ENCODE measurements at regions not wholly inside any gene's neighbourhood (a gene's known extent, or its start where the extent isn't known, plus 50 kb on each side); places are given as distances from the start of the nearest gene placed in this dataset.

DNA sequence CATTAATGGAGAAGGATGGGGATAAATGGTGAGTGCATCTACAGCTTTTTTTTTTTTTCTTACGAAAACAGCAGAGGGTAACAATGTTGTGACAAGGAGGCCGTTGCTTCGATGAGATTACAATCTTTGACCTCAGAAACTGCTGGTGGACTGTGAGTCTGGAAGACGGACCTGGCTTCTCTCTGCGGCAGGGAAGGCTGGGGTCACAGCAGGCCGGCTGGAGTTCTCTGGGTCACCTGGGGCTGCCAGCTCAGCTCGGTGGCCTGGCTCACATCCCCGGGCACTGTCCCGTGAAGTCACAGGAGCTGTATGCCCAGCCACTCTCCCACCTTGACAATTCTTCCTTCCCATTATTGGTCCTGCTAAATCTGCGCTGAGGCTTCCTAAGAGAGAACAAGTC, 160.8 kb downstream of the ACKR3 start:
- H3K36me3 ChIP-seq (ENCODE audit: insufficient read depth, low read length): no peaks in the 10 kb centered on the region
- TF ChIP-seq MXI1 (conservative IDR thresholded peaks at IDR 0.05; ENCODE audit: poor library complexity, severe bottlenecking): no peak
- TF ChIP-seq RAD21 (conservative IDR thresholded peaks at IDR 0.05): no peak
- no peak for TF ChIP-seq EP300 (conservative IDR thresholded peaks at IDR 0.05; ENCODE audit: poor library complexity, severe bottlenecking)
- TF ChIP-seq, protein P1, sequence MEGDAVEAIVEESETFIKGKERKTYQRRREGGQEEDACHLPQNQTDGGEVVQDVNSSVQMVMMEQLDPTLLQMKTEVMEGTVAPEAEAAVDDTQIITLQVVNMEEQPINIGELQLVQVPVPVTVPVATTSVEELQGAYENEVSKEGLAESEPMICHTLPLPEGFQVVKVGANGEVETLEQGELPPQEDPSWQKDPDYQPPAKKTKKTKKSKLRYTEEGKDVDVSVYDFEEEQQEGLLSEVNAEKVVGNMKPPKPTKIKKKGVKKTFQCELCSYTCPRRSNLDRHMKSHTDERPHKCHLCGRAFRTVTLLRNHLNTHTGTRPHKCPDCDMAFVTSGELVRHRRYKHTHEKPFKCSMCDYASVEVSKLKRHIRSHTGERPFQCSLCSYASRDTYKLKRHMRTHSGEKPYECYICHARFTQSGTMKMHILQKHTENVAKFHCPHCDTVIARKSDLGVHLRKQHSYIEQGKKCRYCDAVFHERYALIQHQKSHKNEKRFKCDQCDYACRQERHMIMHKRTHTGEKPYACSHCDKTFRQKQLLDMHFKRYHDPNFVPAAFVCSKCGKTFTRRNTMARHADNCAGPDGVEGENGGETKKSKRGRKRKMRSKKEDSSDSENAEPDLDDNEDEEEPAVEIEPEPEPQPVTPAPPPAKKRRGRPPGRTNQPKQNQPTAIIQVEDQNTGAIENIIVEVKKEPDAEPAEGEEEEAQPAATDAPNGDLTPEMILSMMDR (IDR thresholded peaks at IDR 0.05; ENCODE audit: poor library complexity, severe bottlenecking): no peak
- TF ChIP-seq SMC3 (conservative IDR thresholded peaks at IDR 0.05; ENCODE audit: poor library complexity): no peak
- TF ChIP-seq, protein P2, sequence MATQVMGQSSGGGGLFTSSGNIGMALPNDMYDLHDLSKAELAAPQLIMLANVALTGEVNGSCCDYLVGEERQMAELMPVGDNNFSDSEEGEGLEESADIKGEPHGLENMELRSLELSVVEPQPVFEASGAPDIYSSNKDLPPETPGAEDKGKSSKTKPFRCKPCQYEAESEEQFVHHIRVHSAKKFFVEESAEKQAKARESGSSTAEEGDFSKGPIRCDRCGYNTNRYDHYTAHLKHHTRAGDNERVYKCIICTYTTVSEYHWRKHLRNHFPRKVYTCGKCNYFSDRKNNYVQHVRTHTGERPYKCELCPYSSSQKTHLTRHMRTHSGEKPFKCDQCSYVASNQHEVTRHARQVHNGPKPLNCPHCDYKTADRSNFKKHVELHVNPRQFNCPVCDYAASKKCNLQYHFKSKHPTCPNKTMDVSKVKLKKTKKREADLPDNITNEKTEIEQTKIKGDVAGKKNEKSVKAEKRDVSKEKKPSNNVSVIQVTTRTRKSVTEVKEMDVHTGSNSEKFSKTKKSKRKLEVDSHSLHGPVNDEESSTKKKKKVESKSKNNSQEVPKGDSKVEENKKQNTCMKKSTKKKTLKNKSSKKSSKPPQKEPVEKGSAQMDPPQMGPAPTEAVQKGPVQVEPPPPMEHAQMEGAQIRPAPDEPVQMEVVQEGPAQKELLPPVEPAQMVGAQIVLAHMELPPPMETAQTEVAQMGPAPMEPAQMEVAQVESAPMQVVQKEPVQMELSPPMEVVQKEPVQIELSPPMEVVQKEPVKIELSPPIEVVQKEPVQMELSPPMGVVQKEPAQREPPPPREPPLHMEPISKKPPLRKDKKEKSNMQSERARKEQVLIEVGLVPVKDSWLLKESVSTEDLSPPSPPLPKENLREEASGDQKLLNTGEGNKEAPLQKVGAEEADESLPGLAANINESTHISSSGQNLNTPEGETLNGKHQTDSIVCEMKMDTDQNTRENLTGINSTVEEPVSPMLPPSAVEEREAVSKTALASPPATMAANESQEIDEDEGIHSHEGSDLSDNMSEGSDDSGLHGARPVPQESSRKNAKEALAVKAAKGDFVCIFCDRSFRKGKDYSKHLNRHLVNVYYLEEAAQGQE (IDR thresholded peaks at IDR 0.05; ENCODE audit: borderline replicate concordance): no peak
- TF ChIP-seq POLR2AphosphoS5 (IDR thresholded peaks at IDR 0.05): no peak
- no peak for TF ChIP-seq TAF1 (IDR thresholded peaks at IDR 0.05; ENCODE audit: low read depth)
- TF ChIP-seq EZH2 (IDR thresholded peaks at IDR 0.05; ENCODE audit: borderline replicate concordance, insufficient read depth, low read length, poor library complexity, severe bottlenecking): no peak
- no peak overlapping the region for H3K4me2 ChIP-seq (ENCODE audit: low read length)
- no peaks in the 10 kb centered on the region for H3K9me3 ChIP-seq (ENCODE audit: low read length)
- H4K20me1 ChIP-seq (ENCODE audit: insufficient read depth): no peaks in the 10 kb centered on the region
- H2AFZ ChIP-seq (ENCODE audit: low read depth, low read length): no peak overlapping the region
- H3K9me2 ChIP-seq (ENCODE audit: insufficient read depth, low read length): no peaks in the 10 kb centered on the region
- no peaks in the 10 kb centered on the region for H3K27me3 ChIP-seq (ENCODE audit: insufficient read depth, low read depth, low read length)
- H3K9ac ChIP-seq (ENCODE audit: low read length): no peak overlapping the region
- H3K4me3 ChIP-seq (ENCODE audit: low read length): no peak overlapping the region
- no peak overlapping the region for H3K27ac ChIP-seq (ENCODE audit: low read length)
- no peaks in the 10 kb centered on the region for H3K79me2 ChIP-seq (replicated peaks; ENCODE audit: insufficient read depth, low read length)
- no peaks in the 10 kb centered on the region for H3F3A ChIP-seq (ENCODE audit: insufficient read depth, low read length, poor library complexity, severe bottlenecking)

DNA sequence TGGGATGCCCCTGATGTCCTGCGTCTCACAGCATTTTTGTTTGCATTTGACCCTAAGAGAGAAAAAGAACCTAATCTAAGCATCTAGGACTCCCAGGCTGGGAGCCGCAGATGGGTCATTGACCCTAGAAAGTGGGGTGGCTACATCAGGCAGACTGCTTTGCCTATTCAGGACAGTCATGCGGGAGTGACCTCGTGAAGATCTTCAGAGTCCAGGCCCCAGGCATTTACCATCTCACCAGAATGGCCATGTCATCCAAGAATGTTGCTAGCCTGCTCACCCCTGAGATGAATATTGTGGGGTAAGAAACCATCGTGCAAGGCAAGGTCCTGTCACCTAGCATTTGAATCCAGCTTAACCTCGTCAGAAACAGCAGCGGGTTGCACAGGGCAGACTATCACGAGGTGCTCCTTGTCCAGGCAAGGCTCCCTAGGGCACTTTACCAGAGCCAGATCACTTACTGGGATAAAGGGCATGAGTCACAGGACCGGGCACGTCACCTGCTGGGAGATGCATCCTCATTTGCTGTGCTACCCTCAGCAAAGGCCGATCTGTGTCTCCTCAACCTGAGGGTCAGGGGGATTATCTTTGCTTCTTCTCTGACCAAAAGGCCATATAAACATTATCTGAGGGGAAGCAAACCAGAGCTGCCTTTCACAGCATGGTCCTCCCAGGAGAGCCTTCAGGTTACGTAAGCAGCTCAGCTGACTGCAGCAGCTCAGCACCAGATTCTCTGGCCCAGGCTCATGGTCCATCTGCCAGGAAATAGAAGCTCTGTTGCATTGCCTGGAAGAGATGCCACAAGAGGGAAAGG, 162.3 kb downstream of the ACKR3 start:
- Histone ChIP-seq H3K4me2 (ENCODE audit: low read length) (no peak overlapping the region), H3K79me2 (replicated peaks; ENCODE audit: insufficient read depth, low read length) (no peaks in the 10 kb centered on the region), H3F3A (ENCODE audit: insufficient read depth, low read length, poor library complexity, severe bottlenecking) (no peaks in the 10 kb centered on the region), H3K9me3 (ENCODE audit: low read length) (no peaks in the 10 kb centered on the region), H2AFZ (ENCODE audit: low read depth, low read length) (no peak overlapping the region), H3K4me3 (ENCODE audit: low read length) (no peak overlapping the region), H3K9ac (ENCODE audit: low read length) (no peak overlapping the region), H3K36me3 (ENCODE audit: insufficient read depth, low read length) (no peaks in the 10 kb centered on the region), H4K20me1 (ENCODE audit: insufficient read depth) (no peaks in the 10 kb centered on the region), H3K27ac (ENCODE audit: low read length) (no peak overlapping the region), H3K9me2 (ENCODE audit: insufficient read depth, low read length) (no peaks in the 10 kb centered on the region), H3K27me3 (ENCODE audit: insufficient read depth, low read depth, low read length) (no peaks in the 10 kb centered on the region)
- TF ChIP-seq, protein P2 (IDR thresholded peaks at IDR 0.05; ENCODE audit: borderline replicate concordance): no peak
- TF ChIP-seq EP300 (conservative IDR thresholded peaks at IDR 0.05; ENCODE audit: poor library complexity, severe bottlenecking) (no peak), POLR2AphosphoS5 (IDR thresholded peaks at IDR 0.05) (no peak), RAD21 (conservative IDR thresholded peaks at IDR 0.05) (no peak), TAF1 (IDR thresholded peaks at IDR 0.05; ENCODE audit: low read depth) (no peak), EZH2 (IDR thresholded peaks at IDR 0.05; ENCODE audit: borderline replicate concordance, insufficient read depth, low read length, poor library complexity, severe bottlenecking) (no peak), MXI1 (conservative IDR thresholded peaks at IDR 0.05; ENCODE audit: poor library complexity, severe bottlenecking) (no peak), SMC3 (conservative IDR thresholded peaks at IDR 0.05; ENCODE audit: poor library complexity) (no peak)
- TF ChIP-seq, protein P1 (IDR thresholded peaks at IDR 0.05; ENCODE audit: poor library complexity, severe bottlenecking): no peak

Data from neural cell (in vitro differentiated cells).